ENCODE measurements at regions not wholly inside any gene's neighbourhood (a gene's known extent, or its start where the extent isn't known, plus 50 kb on each side); places are given as distances from the start of the nearest gene placed in this dataset.

DNA sequence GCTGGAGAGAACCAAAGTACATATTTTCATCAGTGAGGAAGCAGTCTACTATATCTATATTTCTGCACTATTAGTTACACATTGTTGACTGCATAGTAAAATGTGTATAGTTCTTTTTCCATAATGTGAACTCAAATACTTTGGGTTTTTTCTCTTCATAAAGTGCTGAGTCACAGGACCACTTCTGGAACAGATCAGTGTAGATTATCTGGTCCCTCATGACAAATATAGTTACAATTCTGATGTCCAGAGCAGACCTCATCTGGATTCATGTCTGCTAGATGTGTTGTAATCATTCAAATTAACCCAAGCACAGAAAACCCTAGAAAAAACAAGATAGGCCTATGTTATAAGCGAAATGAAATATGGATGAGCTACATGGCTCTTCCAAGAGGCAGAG is 171.4 kb downstream of the SUCLA2 start:
- no peaks in the 10 kb centered on the region for H3K36me3 ChIP-seq
- no peaks in the 10 kb centered on the region for H3K27me3 ChIP-seq (ENCODE audit: low read depth)
- TF ChIP-seq, protein P1, sequence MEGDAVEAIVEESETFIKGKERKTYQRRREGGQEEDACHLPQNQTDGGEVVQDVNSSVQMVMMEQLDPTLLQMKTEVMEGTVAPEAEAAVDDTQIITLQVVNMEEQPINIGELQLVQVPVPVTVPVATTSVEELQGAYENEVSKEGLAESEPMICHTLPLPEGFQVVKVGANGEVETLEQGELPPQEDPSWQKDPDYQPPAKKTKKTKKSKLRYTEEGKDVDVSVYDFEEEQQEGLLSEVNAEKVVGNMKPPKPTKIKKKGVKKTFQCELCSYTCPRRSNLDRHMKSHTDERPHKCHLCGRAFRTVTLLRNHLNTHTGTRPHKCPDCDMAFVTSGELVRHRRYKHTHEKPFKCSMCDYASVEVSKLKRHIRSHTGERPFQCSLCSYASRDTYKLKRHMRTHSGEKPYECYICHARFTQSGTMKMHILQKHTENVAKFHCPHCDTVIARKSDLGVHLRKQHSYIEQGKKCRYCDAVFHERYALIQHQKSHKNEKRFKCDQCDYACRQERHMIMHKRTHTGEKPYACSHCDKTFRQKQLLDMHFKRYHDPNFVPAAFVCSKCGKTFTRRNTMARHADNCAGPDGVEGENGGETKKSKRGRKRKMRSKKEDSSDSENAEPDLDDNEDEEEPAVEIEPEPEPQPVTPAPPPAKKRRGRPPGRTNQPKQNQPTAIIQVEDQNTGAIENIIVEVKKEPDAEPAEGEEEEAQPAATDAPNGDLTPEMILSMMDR (IDR thresholded peaks at IDR 0.05; ENCODE audit: borderline replicate concordance): no peak
- no peak overlapping the region for H3K27ac ChIP-seq (replicated peaks)
- no peak for DNase-seq
- peaks cover 9% of the 10 kb centered on the region for H3K9me3 ChIP-seq (replicated peaks)
- intact Hi-C loops (cut with micrococcal nuclease): no loop called here
- H3K4me3 ChIP-seq: no peak overlapping the region
- H3K4me1 ChIP-seq: no peaks in the 10 kb centered on the region

DNA sequence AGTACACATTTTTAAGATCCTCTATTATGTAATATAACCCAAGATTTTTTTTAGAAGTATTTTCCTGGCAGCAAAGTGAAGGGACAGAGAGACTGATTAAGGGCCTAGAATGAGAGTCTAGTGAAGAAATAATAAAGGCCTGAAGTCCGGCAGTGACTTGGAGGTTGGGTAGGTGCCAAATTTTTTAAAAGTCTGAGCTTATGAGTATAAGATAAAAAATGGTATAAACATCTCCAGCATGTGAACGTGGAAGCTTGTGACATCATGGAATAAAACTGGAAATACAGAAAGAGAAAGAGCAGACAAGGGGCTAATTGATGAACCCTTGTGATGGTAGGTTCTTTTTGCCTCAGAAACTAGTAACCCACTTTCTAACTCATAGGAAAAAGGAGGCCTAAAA is 174.6 kb downstream of the SUCLA2 start:
- no peaks in the 10 kb centered on the region for H3K36me3 ChIP-seq
- no peak for DNase-seq
- intact Hi-C loops (cut with micrococcal nuclease): no loop called here
- H3K9me3 ChIP-seq (replicated peaks): peaks cover 10% of the 10 kb centered on the region
- H3K4me3 ChIP-seq: no peak overlapping the region
- TF ChIP-seq, protein P1 (IDR thresholded peaks at IDR 0.05; ENCODE audit: borderline replicate concordance): no peak
- no peak overlapping the region for H3K27ac ChIP-seq (replicated peaks)
- no peaks in the 10 kb centered on the region for H3K27me3 ChIP-seq (ENCODE audit: low read depth)
- H3K4me1 ChIP-seq: no peaks in the 10 kb centered on the region

DNA sequence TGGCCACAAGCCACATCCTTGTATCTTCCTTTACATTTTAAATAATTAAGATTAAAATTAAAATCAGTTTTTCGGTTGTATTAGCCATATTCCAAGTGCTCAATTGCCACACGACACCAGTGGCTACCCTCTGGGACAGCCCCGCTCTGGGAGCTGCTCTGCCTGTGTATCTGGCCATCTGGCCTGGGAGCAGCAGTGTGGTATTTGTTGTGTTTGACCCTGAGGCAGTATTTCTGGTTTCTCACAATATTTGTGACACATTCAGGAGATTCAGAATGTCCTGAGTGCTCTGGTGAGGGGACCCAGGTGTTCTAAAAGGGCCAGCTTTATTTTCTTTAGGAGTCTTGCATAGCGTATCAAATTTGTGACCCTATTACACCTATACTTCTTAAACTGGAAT is 179.0 kb downstream of the SUCLA2 start:
- H3K27ac ChIP-seq (replicated peaks): no peak overlapping the region
- H3K9me3 ChIP-seq (replicated peaks): peaks cover 10% of the 10 kb centered on the region

DNA sequence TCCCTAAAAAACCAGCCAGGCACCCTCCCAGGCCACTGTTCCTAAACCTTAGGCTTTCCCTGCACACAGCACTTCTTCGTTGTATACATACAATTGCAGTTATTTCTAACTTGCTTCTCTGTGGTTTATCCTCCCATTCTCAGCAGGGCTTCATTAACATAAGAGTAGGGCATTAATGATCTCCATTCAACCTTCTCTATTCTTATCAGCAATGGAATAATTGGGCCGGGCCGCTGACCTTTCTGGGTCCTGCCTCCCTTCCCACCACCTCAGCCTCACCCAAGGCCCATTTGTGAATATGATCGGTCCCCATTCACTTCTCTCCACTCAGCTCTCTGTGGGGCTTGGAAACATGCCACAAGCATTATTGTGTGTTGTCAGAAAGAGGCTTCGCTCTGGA is 184.2 kb downstream of the SUCLA2 start:
- H3K27me3 ChIP-seq (ENCODE audit: low read depth): no peaks in the 10 kb centered on the region
- no peaks in the 10 kb centered on the region for H3K9me3 ChIP-seq (replicated peaks)
- H3K4me1 ChIP-seq: no peaks in the 10 kb centered on the region
- no peak overlapping the region for H3K4me3 ChIP-seq
- intact Hi-C loops (cut with micrococcal nuclease): no loop called here
- H3K36me3 ChIP-seq: no peaks in the 10 kb centered on the region
- TF ChIP-seq, protein P1 (IDR thresholded peaks at IDR 0.05; ENCODE audit: borderline replicate concordance): no peak
- no peak overlapping the region for H3K27ac ChIP-seq (replicated peaks)
- no peak for DNase-seq

More for the DNA sequence above, 179.0 kb downstream of the SUCLA2 start:
- Histone ChIP-seq H3K36me3 (no peaks in the 10 kb centered on the region), H3K4me1 (no peaks in the 10 kb centered on the region), H3K4me3 (no peak overlapping the region), H3K27me3 (ENCODE audit: low read depth) (no peaks in the 10 kb centered on the region)
- TF ChIP-seq, protein P1 (IDR thresholded peaks at IDR 0.05; ENCODE audit: borderline replicate concordance): no peak
- DNase-seq: no peak
- intact Hi-C loops (cut with micrococcal nuclease): no loop called here

DNA sequence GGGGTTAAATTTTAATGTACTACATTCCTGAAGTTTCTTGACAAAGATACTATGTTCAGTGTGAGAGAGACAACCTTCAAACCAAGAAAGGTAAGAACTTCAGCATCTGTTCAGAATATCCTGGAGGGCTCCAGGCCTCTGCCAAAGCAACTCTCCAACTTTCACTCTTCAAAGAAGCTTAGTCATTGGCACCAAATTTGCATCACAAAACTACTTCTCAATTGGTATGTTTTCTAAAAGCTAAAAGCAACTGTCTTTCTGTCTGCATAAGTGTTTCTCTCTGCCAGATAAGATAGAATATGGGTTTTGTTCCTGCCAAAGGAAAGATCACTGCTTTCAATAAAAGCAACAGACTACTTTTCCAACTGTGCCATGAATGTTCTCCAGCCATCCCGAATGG is 187.4 kb downstream of the SUCLA2 start:
- H3K27ac ChIP-seq (replicated peaks): no peak overlapping the region
- no peak overlapping the region for H3K4me3 ChIP-seq
- no peaks in the 10 kb centered on the region for H3K36me3 ChIP-seq
- no peaks in the 10 kb centered on the region for H3K27me3 ChIP-seq (ENCODE audit: low read depth)
- H3K4me1 ChIP-seq: no peaks in the 10 kb centered on the region
- H3K9me3 ChIP-seq (replicated peaks): no peaks in the 10 kb centered on the region
- intact Hi-C loops (cut with micrococcal nuclease): no loop called here
- TF ChIP-seq, protein P1 (IDR thresholded peaks at IDR 0.05; ENCODE audit: borderline replicate concordance): no peak
- DNase-seq: no peak

DNA sequence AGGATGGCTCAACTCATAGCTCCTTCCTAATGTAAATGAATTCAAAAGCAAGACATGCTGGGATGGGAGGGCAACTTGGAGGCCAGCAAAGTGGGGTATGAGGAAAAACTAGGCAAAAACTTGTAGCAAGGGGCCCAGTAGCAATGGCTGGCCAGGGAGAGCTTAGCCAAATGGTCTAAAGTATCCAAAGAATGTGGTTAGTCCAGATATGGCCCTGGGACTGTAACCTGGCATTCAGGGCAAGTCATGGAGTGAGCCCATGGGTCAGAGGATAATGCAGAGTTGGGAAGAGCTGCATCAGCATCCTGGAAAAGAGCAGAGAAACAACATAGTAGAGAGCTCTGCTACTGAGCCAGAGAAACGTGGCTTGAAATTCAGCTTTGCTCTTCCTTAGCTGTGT is 191.7 kb downstream of the SUCLA2 start:
- intact Hi-C loops (cut with micrococcal nuclease): no loop called here
- Histone ChIP-seq H3K9me3 (replicated peaks) (peaks cover 3% of the 10 kb centered on the region), H3K4me3 (no peak overlapping the region), H3K36me3 (no peaks in the 10 kb centered on the region), H3K27ac (replicated peaks) (no peak overlapping the region), H3K27me3 (ENCODE audit: low read depth) (no peaks in the 10 kb centered on the region), H3K4me1 (no peaks in the 10 kb centered on the region)
- TF ChIP-seq, protein P1 (IDR thresholded peaks at IDR 0.05; ENCODE audit: borderline replicate concordance): no peak
- DNase-seq: no peak

Data from left ventricle myocardium inferior (tissue), 1 donor.